Activated T-cell treated with anti-CD3 and anti-CD28 coated beads, Interleukin-2, amount 50 U/mL, for 1 hour (primary cell): ENCODE measurements at regions not wholly inside any gene's neighbourhood (a gene's known extent, or its start where the extent isn't known, plus 50 kb on each side); places are given as distances from the start of the nearest gene placed in this dataset.

Source experiments
- DNase-seq: peaks from one replicate; pipeline ENCODE4 v3.0.0-alpha.2; 2020

DNA sequence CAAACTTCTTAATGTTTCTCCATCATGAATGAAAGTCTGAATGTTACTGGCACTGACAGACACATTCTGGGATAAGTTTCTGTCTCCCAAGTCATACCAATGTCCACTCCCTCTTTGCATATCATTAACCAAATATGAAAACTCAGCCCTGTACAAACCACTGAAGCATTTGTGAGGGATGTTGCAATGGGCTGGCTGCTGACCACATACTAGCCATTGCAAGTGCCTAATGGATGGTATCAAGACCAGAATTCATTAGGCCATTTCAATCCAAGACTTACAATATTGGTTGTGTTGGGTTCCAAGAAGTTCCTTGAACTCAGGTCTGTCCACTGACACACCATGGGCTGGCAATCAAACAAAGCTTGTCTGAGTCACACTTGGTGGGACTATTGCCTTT, 73.8 kb downstream of the CBLN2 start:
- no peak for DNase-seq

DNA sequence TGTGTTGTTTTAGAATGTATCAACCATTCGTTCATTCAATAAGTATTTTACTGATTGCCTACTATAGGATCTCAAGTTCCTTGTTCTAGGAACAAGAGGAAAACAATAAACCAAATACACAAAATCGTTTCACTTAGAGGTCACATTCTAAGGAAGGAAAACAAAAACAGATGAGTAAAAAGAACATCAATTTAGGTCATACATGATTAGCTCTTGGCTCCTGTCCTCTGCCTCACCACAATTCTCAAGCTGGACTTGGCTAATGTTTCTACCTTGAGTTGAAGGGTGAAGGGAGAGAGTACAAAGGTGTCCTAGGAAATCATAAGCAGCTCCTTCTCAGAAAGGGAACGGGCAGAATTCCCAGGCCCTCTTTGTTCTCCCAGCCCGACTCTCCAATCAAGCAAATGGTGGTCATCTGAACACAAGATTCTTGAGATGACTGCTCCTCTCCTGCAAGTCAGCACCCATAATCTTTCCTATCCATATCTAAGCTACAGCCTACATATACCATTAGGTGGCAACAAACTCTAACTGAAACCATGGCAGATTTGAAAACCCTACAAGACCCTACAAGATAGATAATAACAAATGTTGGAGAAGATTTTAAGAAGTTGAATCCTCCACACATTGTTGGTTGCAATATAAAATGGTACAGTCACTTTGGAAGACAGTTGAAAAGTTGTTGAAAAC, 76.0 kb downstream of the CBLN2 start:
- no peak for DNase-seq

GRCh38 chr18:72460210-72460680, 83.9 kb downstream of the CBLN2 start:
- DNase-seq, result no peak

GRCh38 chr18:72458271-72458670, 85.9 kb downstream of the CBLN2 start:
- DNase-seq, result no peak

GRCh38 chr18:72456802-72457201, 87.3 kb downstream of the CBLN2 start:
- no peak for DNase-seq

DNA sequence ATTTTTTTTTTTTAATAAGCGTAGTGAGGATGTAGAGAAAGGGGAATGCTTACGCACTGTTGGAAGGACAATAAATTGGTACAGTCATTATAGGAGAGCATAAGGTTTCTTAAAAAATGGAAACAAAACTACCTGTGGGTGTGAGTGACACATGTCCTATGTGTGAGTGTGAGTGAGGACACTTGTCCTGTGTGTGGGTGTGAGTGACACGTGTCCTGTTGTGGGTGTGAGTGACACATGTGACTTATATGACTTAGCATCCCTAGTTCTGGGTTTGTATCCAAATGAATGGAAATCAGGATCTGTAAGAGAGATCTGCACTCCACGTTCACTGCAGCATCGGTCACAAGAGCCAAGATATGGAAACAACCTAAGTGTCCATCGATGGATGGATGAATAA, 91.8 kb downstream of the CBLN2 start:
- DNase-seq, result no peak

DNA sequence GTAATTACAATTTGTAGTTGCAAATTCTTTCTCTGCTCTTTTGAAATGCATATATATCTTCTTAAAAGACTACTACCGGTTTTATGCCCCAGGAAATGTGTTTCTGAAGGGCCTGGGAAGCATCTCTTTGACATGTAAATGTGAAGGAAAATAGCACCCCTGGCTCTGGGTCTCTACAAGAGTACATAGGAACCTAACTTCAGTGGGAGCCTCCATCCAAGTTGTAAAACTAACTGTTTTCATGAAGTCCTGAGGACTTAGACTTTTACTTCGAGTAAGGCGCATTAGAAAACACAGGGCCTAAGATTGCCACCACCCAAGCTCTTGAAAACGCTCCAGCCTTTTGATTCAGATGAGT, 99.4 kb downstream of the CBLN2 start:
- no peak for DNase-seq

DNA sequence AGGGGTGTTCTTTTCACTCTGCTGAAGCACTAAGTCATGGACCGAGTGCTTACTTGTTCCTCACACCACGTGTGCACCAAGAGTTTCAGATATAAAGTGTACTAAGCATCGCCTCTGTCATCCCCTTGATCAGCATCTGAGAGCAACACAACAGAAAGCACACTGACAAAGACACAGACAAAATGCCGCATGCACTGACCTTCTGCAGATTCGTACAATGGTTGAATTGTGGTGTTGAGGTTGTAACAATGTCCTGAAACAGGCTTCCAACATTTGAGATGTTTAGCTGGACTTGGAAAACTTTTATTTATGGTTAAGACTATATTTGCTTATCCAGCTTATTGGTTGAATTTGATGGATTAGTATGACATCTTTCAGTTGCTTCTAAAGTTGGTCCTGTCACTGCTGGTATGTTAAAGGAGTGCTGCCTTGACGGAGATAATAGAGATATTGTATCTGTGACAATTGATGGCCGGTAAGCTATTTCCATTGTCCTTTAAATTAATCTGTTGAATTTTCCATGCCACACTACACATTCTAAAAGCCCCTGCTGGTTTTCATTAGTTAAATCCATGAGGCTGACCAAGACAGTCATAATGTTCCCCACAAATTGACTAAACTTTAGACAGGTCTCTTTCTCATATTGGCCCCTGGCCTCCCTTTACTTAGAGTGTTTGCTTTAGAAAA, 99.9 kb downstream of the CBLN2 start:
- DNase-seq, result no peak

DNA sequence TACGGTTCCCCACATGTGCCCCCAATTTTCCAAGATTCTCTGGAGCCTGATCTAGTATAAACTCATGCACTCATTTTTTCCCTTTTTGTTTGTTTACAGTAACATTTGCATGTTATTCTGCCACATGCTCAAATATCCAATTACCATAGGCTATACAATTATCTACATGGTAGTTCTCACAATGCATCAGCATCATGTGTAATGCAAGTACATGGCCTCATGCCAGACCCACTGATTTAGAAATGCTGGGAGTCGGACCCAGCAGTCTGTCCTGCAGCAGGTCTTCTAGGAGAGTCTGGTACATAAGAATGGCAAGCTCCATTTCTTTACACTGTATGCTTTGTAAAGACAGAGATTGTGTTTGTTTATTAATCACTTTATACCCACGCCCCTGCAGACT, 107.7 kb downstream of the CBLN2 start:
- DNase-seq, result no peak

GRCh38 chr18:72433756-72434155, 110.4 kb downstream of the CBLN2 start:
- no peak for DNase-seq

GRCh38 chr18:72427721-72428120, 116.4 kb downstream of the CBLN2 start:
- no peak for DNase-seq

DNA sequence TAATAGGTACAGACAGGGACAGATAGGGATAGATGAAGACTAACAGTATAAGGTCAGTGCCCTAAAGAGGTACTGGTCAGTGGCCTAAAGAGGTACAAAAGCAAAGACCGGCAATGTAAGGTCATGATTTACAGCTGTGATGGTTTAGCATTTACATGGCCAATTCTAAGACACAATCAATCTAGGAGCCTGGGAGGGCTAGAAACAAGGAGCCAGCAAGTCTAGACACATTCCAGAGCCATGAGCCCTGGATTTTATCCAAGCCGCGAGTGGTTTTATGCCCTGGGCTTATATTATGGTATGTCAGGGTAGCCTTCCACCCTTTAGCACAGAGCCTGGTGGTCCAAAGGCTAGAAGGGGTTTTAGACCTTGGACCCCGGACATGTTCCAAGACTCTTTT, 124.2 kb downstream of the CBLN2 start:
- no peak for DNase-seq

DNA sequence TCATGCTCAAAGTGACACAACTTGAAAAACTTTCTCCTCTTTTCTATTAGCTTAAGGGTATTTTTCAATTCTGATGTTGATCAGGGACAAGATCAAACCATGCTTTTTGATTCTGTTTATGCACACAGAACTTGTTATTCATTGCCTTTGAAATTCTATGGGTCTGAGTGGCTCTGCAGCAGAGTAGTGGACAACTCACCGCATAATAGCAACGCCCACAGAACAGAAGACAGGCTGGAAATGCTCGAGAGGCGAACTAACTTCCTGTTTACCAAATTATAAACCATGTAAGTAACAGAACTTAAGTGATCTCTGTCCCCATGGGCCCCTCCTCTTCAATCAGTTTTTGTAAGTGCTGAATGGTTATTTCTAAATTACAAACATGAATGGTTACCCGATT, 131.2 kb downstream of the CBLN2 start:
- DNase-seq, result no peak

DNA sequence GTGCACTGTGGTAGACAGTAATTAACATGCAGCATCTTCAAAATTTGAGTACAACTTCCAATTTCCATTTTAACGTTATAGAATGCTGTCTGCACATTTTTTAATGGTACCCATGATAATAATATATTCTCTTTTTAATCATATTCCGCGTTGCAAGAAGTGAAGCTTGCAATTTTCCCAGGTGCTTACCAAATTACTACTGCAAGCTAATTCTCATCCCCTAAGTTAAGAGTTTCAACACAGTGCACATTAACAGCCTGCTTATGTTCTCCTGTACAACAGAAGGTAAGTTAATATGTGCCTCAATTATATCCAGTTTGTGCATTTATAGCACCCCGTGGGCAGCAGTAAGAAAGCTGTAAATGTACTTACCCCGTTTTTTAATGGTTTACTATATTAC, 132.9 kb downstream of the CBLN2 start:
- DNase-seq, result no peak

DNA sequence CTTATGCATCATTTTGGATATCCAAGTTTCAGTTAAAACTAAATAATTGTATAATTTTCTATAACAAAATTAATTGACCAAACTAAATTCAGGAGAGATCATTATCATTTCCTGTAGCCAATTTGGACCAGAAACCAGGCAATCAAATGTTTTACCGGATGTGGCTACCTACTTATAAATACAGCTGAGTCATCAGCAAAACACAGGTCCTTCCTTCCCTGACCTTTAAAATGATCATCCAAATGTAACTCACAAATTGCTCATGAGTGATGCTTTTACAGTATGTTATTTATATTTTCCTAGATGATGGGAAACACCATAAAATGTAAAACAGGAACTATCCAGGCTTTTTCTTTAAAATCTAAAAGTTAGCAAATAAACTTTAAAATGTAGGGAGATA, 133.7 kb downstream of the CBLN2 start:
- no peak for DNase-seq

GRCh38 chr18:72409903-72410302, 134.2 kb downstream of the CBLN2 start:
- no peak for DNase-seq

- DNase-seq, result no peak
Observed at GRCh38 chr18:72407048-72407447, 137.1 kb downstream of the CBLN2 start.

- DNase-seq, result no peak
Observed at GRCh38 chr18:72391951-72392350, 152.2 kb downstream of the CBLN2 start.

DNA sequence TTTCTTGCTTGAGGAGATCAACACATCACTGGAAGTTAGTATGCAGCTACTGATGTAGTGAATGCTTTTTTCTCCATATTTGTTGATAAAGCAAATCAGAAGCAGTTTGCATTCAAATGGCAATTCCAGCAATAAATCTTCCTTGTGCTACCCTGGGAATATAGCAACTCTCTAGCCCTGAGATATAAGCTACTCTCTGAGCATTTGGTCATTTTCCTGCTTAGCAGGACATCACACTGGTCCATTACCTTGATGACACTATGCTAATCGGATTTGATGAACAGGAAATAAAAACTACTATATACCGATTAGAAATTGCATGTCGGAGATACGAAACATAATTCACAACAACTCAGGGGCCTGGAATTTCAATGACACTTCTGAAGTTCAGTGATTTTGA, 152.7 kb downstream of the CBLN2 start:
- DNase-seq, result no peak

DNA sequence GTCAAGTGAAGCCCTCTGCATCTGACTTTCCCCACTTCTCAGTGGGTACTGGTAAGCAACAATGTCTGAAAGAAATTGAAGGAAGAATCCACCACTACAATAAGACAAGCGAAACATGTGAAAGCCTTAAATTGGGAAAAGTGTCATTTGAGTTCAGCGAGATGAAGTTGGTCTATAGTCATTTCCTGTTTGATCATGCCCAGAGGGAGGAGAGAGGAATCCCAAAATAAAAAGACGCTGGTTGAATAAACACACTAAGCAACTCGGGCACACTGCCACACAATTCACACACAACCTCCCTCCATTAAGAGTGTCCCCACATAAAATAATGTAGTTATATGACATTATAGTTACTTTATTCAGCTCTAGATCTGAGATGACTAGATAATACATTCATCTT, 166.1 kb downstream of the CBLN2 start:
- no peak for DNase-seq

DNA sequence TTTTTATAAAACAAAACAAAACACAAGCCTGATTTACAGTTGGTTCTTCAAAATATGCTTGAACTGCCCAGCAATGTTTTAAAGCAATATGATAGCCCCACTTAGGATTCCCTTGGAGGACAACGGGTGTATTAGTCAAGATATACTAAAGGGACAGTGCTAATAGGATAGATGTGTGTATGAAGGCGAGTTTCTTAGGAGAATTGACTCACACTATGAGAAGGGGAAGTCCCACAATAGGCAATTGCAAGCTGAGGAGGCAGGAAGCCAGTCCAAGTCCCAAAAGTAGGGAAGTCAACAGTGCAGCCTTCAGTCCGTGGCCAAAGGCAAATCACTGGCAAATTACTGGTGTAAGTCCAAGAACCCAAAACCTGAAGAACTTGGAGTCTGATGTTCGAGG, 167.9 kb downstream of the CBLN2 start:
- DNase-seq, result no peak

DNA sequence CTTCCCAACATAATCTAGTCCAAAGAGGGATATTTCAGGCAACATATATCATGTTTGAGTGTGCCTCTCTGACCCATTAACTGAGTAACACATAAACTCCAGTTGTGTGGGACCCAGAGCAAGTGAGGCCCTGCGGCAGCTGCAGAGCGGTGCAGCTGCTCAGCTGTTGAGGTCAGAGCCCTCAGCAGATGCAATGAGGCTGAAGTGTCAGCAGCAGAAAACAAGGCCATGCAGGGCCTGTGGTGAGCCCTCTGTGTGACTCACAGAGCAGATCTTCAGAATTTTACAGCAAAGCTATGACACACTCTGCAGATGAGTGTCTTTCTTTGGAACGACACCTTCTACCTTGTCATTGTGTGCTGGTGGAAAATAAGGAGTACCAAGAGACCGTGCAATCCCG, 168.5 kb downstream of the CBLN2 start:
- no peak for DNase-seq

GRCh38 chr18:72372076-72372475, 172.1 kb downstream of the CBLN2 start:
- DNase-seq, result no peak

DNA sequence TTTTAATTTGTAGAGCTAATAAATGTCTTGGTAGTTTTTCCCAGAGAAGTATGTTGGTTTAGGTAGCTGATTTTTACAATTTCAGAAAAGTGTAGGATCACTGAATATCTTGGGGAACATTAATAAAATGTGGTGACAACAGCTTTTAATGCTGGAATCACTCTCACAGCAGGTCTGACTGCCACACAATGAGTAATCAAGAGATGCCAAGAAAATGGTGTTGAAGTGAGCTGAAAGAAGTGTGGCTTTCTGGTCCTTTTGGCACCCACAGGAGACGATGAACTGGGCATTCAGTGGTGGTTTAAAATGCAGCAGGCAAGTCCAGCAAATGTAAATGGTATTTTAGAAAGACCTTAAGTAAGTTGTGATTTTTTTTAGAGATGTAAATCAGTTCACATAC, 175.8 kb downstream of the CBLN2 start:
- DNase-seq, result no peak

DNA sequence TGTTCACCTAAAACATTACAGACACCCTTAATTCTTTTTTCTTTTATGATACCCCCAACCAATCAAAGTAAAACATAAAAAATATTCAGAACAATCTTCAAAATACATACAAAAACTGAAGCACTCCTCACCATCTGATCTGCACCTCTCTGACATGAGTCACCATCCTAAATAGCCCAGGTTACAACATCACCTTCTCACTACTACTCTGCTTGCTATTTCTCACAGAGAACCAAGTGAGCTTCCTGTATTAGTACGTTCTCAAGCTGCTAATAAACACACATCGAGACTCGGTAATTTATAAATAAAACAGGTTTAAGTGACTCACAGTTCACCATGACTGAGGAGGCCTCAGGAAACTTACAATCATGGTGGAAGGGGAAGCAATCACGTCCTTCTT, 183.5 kb downstream of the CBLN2 start:
- DNase-seq, result no peak
